ENCODE measurements at regions not wholly inside any gene's neighbourhood (a gene's known extent, or its start where the extent isn't known, plus 50 kb on each side); places are given as distances from the start of the nearest gene placed in this dataset.

GRCh38 chr5:98603456-98603855 lies 170.0 kb upstream of the RGMB start:
- ChIA-PET POLR2A (no interaction called here), CTCF (no interaction called here)

GRCh38 chr5:98604301-98604700 lies 169.2 kb upstream of the RGMB start:
- TF ChIP-seq CTCF (IDR thresholded peaks at IDR 0.05; ENCODE audit: control extremely low read depth, extremely low read depth, low read depth, missing control alignments): no peak
- ChIA-PET POLR2A (no interaction called here), CTCF (interaction anchor here (1.0 kb wide), 1 partner anchor 164 kb away, joined by 3 read pairs; no protein-coding TSS in a partner anchor)
- DNase-seq (ENCODE audit: extremely low spot score): no peak

More at GRCh38 chr5:98603456-98603855, 170.0 kb upstream of the RGMB start:
- no peak for DNase-seq (ENCODE audit: extremely low spot score)
- TF ChIP-seq CTCF (IDR thresholded peaks at IDR 0.05; ENCODE audit: control extremely low read depth, extremely low read depth, low read depth, missing control alignments): no peak

GRCh38 chr5:98604721-98605425 lies 168.6 kb upstream of the RGMB start:
- DNase-seq (ENCODE audit: extremely low spot score): no peak
- POLR2A ChIA-PET: no interaction called here
- CTCF ChIA-PET: interaction anchor here (1.0 kb wide), 1 partner anchor 163 kb away, joined by 3 read pairs; no protein-coding TSS in a partner anchor
- TF ChIP-seq CTCF (IDR thresholded peaks at IDR 0.05; ENCODE audit: control extremely low read depth, extremely low read depth, low read depth, missing control alignments): no peak

GRCh38 chr5:98605426-98605825 lies 168.0 kb upstream of the RGMB start:
- TF ChIP-seq CTCF (IDR thresholded peaks at IDR 0.05; ENCODE audit: control extremely low read depth, extremely low read depth, low read depth, missing control alignments): no peak
- POLR2A ChIA-PET: no interaction called here
- CTCF ChIA-PET: interaction anchor here (1.0 kb wide), 1 partner anchor 163 kb away, joined by 3 read pairs; no protein-coding TSS in a partner anchor
- DNase-seq (ENCODE audit: extremely low spot score): no peak

- no peak for DNase-seq (ENCODE audit: extremely low spot score)
- ChIA-PET POLR2A (no interaction called here), CTCF (interaction anchor here (1.1 kb wide), 1 partner anchor 11 kb away, joined by 3 read pairs; no protein-coding TSS in a partner anchor)
- no peak for TF ChIP-seq CTCF (IDR thresholded peaks at IDR 0.05; ENCODE audit: control extremely low read depth, extremely low read depth, low read depth, missing control alignments)
Measured at GRCh38 chr5:98606961-98607360, 166.5 kb upstream of the RGMB start.

- CTCF ChIA-PET: interaction anchor here (0.8 kb wide), 1 partner anchor 161 kb away, joined by 3 read pairs; no protein-coding TSS in a partner anchor
- TF ChIP-seq CTCF (IDR thresholded peaks at IDR 0.05; ENCODE audit: control extremely low read depth, extremely low read depth, low read depth, missing control alignments): no peak
- POLR2A ChIA-PET: no interaction called here
- DNase-seq (ENCODE audit: extremely low spot score): no peak
Measured at GRCh38 chr5:98608052-98608451, 165.4 kb upstream of the RGMB start.

Data from GM10248 (cell line).